Neuronal stem cell (in vitro differentiated cells): ENCODE measurements at regions not wholly inside any gene's neighbourhood (a gene's known extent, or its start where the extent isn't known, plus 50 kb on each side); places are given as distances from the start of the nearest gene placed in this dataset.

Experiments used
- DNase-seq: peaks from one replicate; pipeline ENCODE4 v3.0.0-alpha.2; 2013; ENCODE audit warnings: low spot score
- H2AFZ ChIP-seq: one replicate; pipeline ENCODE4 v1.6.1; 2013; ENCODE audit warnings: mild to moderate bottlenecking, low read length, inconsistent platforms
- H2AK5ac ChIP-seq: 2 replicates; pipeline ENCODE4 v1.6.1; 2013; ENCODE audit warnings: low read depth, mild to moderate bottlenecking, inconsistent platforms, low read length, moderate library complexity, mixed read lengths
- H2BK120ac ChIP-seq: 2 replicates; pipeline ENCODE4 v1.6.1; 2013; ENCODE audit warnings: low read depth, mild to moderate bottlenecking, inconsistent platforms, low read length, moderate library complexity, mixed read lengths
- H2BK12ac ChIP-seq: one replicate; pipeline ENCODE4 v1.6.1; 2013; ENCODE audit warnings: low read length, inconsistent platforms
- H2BK15ac ChIP-seq: 2 replicates; pipeline ENCODE4 v1.6.1; 2013; ENCODE audit warnings: mild to moderate bottlenecking, low read length, inconsistent platforms, mixed read lengths
- H2BK5ac ChIP-seq: one replicate; pipeline ENCODE4 v1.6.1; 2013; ENCODE audit warnings: inconsistent platforms, mild to moderate bottlenecking, low read length, moderate library complexity
- H3K14ac ChIP-seq: one replicate; pipeline ENCODE4 v1.6.1; 2013; ENCODE audit warnings: low read length, inconsistent platforms
- H3K18ac ChIP-seq: 2 replicates; pipeline ENCODE4 v1.6.1; 2013; ENCODE audit warnings: low read length, inconsistent platforms
- H3K23ac ChIP-seq: 2 replicates; pipeline ENCODE4 v1.6.1; 2013; ENCODE audit warnings: low read depth, mild to moderate bottlenecking, mixed read lengths, low read length, inconsistent platforms; ENCODE audit not compliant: poor library complexity
- H3K27ac ChIP-seq: replicated peaks from 3 replicates; pipeline ENCODE4 v1.5.1; 2013; ENCODE audit warnings: low read length, inconsistent platforms
- H3K27me3 ChIP-seq, 3 experiments: 2 replicates each; pipeline ENCODE4 v1.6.1; 2013; ENCODE audit warnings: low read length in 3 of 3, mild to moderate bottlenecking in 2 of 3, inconsistent platforms in 1 of 3, low read depth in 1 of 3, mixed read lengths in 1 of 3, moderate library complexity in 1 of 3; ENCODE audit not compliant: control insufficient read depth in 3 of 3, insufficient read depth in 3 of 3
- H3K36me3 ChIP-seq, 2 donors: replicated peaks in 1 of 2; 2 replicates each; pipeline ENCODE4 v1.6.1; 2013; ENCODE audit warnings: low read length in 2 of 2; ENCODE audit not compliant: control insufficient read depth in 2 of 2, insufficient read depth in 2 of 2
- H3K4ac ChIP-seq: 2 replicates; pipeline ENCODE4 v1.6.1; 2013; ENCODE audit warnings: inconsistent platforms, mild to moderate bottlenecking, low read length, moderate library complexity
- H3K4me1 ChIP-seq, 2 donors: 1 replicate in 1 of 2; 2 replicates in 1 of 2; pipeline ENCODE4 v1.6.1; 2013; ENCODE audit warnings: low read length in 2 of 2, low read depth in 1 of 2; ENCODE audit not compliant: control insufficient read depth in 2 of 2, insufficient read depth in 1 of 2
- H3K4me2 ChIP-seq: one replicate; pipeline ENCODE4 v1.6.1; 2013; ENCODE audit warnings: mild to moderate bottlenecking, low read length, inconsistent platforms; ENCODE audit not compliant: insufficient read depth, poor library complexity, severe bottlenecking
- H3K4me3 ChIP-seq, 2 donors: 2 replicates each; pipeline ENCODE4 v1.5.1; 2013; ENCODE audit warnings: low read length in 2 of 2, mild to moderate bottlenecking in 2 of 2, inconsistent platforms in 1 of 2, moderate library complexity in 1 of 2
- H3K79me1 ChIP-seq: one replicate; pipeline ENCODE4 v1.6.1; 2013; ENCODE audit warnings: low read depth, mild to moderate bottlenecking, inconsistent platforms, low read length, moderate library complexity
- H3K9ac ChIP-seq: one replicate; pipeline ENCODE4 v1.6.1; 2013; ENCODE audit warnings: mild to moderate bottlenecking, low read depth, low read length, inconsistent platforms; ENCODE audit not compliant: poor library complexity
- H3K9me3 ChIP-seq, 2 donors: replicated peaks in 1 of 2; 2 replicates each; pipeline versions ENCODE3 to v1.6.1; 2013; ENCODE audit warnings: low read length in 2 of 2, mild to moderate bottlenecking in 2 of 2, inconsistent platforms in 1 of 2, low read depth in 1 of 2, mixed read lengths in 1 of 2, moderate library complexity in 1 of 2; ENCODE audit not compliant: control insufficient read depth in 2 of 2, insufficient read depth in 1 of 2
- H4K8ac ChIP-seq: one replicate; pipeline ENCODE4 v1.6.1; 2013; ENCODE audit warnings: low read depth, mild to moderate bottlenecking, inconsistent platforms, low read length, moderate library complexity
- H4K91ac ChIP-seq: one replicate; pipeline ENCODE4 v1.6.1; 2013; ENCODE audit warnings: low read length, low read depth, mild to moderate bottlenecking, inconsistent platforms; ENCODE audit not compliant: poor library complexity
- WGBS, 2 donors: extraction: QIAGEN DNeasy Blood & Tissue Kit; methylation state at CpG; one replicate each; pipeline ENCODE4 v1.1.7; 2013; ENCODE audit warnings: missing lambda C conversion rate in 2 of 2, mixed read lengths in 1 of 2; ENCODE audit not compliant: insufficient read length in 2 of 2, insufficient replicate concordance in 1 of 2; ENCODE audit errors: extremely low coverage in 2 of 2; 5-methylcytosine and 5-hydroxymethylcytosine counted together

GRCh38 chrY:17378326-17378725, 501.7 kb downstream of the CDY2B start:
- H2AFZ ChIP-seq: no peak overlapping the region
- H2BK120ac ChIP-seq: no peak overlapping the region
- no peak overlapping the region for H3K4me3 ChIP-seq
- no peak overlapping the region for H3K14ac ChIP-seq
- no peaks in the 10 kb centered on the region for H3K4me1 ChIP-seq
- no CpG with 5 or more reads among the region's 1 CpG for WGBS, 2 donors
- no peak overlapping the region for H2BK5ac ChIP-seq
- H4K8ac ChIP-seq: no peak overlapping the region
- H3K4me2 ChIP-seq: no peak overlapping the region
- no peak overlapping the region for H3K9ac ChIP-seq
- no peak overlapping the region for H2BK15ac ChIP-seq
- no peaks in the 10 kb centered on the region for H3K36me3 ChIP-seq
- H2BK12ac ChIP-seq: no peak overlapping the region
- no peak overlapping the region for H3K4ac ChIP-seq
- H3K23ac ChIP-seq: no peak overlapping the region
- H3K27me3 ChIP-seq: no peaks in the 10 kb centered on the region
- H2AK5ac ChIP-seq: no peak overlapping the region
- no peak overlapping the region for H3K27ac ChIP-seq
- no peak overlapping the region for H4K91ac ChIP-seq
- no peaks in the 10 kb centered on the region for H3K9me3 ChIP-seq
- no peak overlapping the region for H3K18ac ChIP-seq
- DNase-seq: no peak
- H3K79me1 ChIP-seq: no peaks in the 10 kb centered on the region

- Histone ChIP-seq H3K27me3 (no peaks in the 10 kb centered on the region), H3K4me3 (no peak overlapping the region), H3K4ac (no peak overlapping the region), H3K4me2 (no peak overlapping the region), H3K36me3 (no peaks in the 10 kb centered on the region), H3K4me1 (no peaks in the 10 kb centered on the region), H2BK5ac (no peak overlapping the region), H3K18ac (no peak overlapping the region), H2BK120ac (no peak overlapping the region), H3K23ac (no peak overlapping the region), H3K9me3 (no peaks in the 10 kb centered on the region), H2BK12ac (no peak overlapping the region), H2BK15ac (no peak overlapping the region), H3K79me1 (no peaks in the 10 kb centered on the region), H2AFZ (no peak overlapping the region), H3K27ac (no peak overlapping the region), H3K14ac (no peak overlapping the region), H3K9ac (no peak overlapping the region), H4K91ac (no peak overlapping the region), H2AK5ac (no peak overlapping the region), H4K8ac (no peak overlapping the region)
- DNase-seq: no peak
These were observed 511.6 kb downstream of the CDY2B start for GRCh38 chrY:17368413-17368812.

GRCh38 chrY:17366400-17366799, 513.6 kb downstream of the CDY2B start:
- Histone ChIP-seq H3K27me3 (no peaks in the 10 kb centered on the region), H3K4ac (no peak overlapping the region), H2BK15ac (no peak overlapping the region), H3K79me1 (no peaks in the 10 kb centered on the region), H4K8ac (no peak overlapping the region), H2AK5ac (no peak overlapping the region), H2BK12ac (no peak overlapping the region), H3K4me2 (no peak overlapping the region), H2BK5ac (no peak overlapping the region), H3K4me1 (no peaks in the 10 kb centered on the region), H3K4me3 (no peak overlapping the region), H3K9ac (no peak overlapping the region), H4K91ac (no peak overlapping the region), H3K36me3 (no peaks in the 10 kb centered on the region), H3K9me3 (no peaks in the 10 kb centered on the region), H2BK120ac (no peak overlapping the region), H3K14ac (no peak overlapping the region), H3K18ac (no peak overlapping the region), H3K23ac (no peak overlapping the region), H2AFZ (no peak overlapping the region), H3K27ac (no peak overlapping the region)
- DNase-seq: no peak

- H3K23ac ChIP-seq: no peak overlapping the region
- H4K91ac ChIP-seq: no peak overlapping the region
- DNase-seq: no peak
- H4K8ac ChIP-seq: no peak overlapping the region
- H2BK5ac ChIP-seq: no peak overlapping the region
- H3K18ac ChIP-seq: no peak overlapping the region
- H2BK15ac ChIP-seq: no peak overlapping the region
- H3K4me3 ChIP-seq: no peak overlapping the region
- no CpG with 5 or more reads among the region's 4 CpGs for WGBS, 2 donors
- no peaks in the 10 kb centered on the region for H3K9me3 ChIP-seq
- no peak overlapping the region for H3K4me2 ChIP-seq
- no peak overlapping the region for H2AFZ ChIP-seq
- H3K14ac ChIP-seq: no peak overlapping the region
- H3K4ac ChIP-seq: no peak overlapping the region
- no peaks in the 10 kb centered on the region for H3K36me3 ChIP-seq
- no peak overlapping the region for H3K27ac ChIP-seq
- no peaks in the 10 kb centered on the region for H3K79me1 ChIP-seq
- H3K4me1 ChIP-seq: peaks cover 0 to 1% of the 10 kb centered on the region in 2 donors
- no peaks in the 10 kb centered on the region for H3K27me3 ChIP-seq
- no peak overlapping the region for H2BK12ac ChIP-seq
- no peak overlapping the region for H2AK5ac ChIP-seq
- no peak overlapping the region for H2BK120ac ChIP-seq
- H3K9ac ChIP-seq: no peak overlapping the region
These were observed 541.0 kb downstream of the CDY2B start for GRCh38 chrY:17339028-17339427.
